ENCODE measurements at regions not wholly inside any gene's neighbourhood (a gene's known extent, or its start where the extent isn't known, plus 50 kb on each side); places are given as distances from the start of the nearest gene placed in this dataset.
"Not testable (repeated sequence)": the region's sequence is repeated elsewhere in the genome, so short reads cannot be mapped to it uniquely, and the experiment has no call there.

DNA sequence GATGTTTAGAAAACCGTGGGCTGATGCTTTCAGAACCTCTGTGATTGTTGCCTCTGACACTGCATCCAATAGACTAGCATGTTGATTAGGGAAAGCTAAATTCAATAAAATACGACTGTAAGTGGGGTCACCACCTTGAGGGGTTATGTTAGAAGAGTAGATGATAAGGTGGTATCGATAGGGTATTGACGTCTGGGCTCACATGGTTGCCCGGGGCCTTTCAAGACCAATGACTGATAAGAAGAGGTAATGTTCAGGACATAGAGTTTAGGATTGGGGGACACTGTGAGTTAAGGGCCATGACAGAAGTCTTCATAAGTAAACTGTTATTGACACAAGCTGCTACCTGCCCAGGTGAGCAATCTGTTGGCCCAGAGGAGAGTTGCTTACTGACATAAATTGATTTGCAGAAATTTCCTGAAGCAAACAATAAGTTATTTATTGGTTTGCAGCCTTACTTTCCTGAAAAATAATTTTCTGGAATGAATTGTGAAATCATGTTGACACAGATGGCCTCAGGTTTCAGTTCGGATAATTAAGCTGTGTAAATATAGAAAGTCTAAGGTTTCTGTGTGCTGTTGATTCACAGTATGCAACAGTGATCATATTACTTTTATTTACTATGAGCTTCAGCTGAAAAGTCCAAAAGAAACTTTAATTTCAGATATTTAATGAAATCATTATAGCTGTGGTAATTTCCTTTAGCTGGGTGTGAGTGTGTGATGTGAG is 289.9 kb upstream of the PRSS16 start:
- DNase-seq (ENCODE audit: low read depth), result peak; percentile 3

DNA sequence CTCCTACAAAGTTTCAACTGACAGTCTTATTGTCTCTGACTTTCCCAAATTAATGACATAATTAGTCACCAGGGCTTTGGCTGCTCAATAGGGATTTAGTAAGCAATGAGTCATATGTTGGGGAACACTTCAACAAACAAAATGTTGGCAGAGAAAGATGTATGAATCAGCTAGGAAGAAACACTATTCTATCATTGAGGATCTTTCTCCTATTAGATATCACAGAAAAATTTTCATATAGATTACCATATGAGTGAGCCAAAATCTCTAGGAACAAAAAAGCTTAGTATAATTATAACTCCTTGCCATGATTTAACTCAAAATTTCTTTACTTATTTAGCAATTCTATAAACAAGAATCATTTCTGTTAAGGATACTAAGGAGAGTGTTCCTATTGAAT is 286.3 kb upstream of the PRSS16 start:
- not testable (repeated sequence) for DNase-seq (ENCODE audit: low read depth)

GRCh38 chr6:27002447-27002846 is 245.1 kb upstream of the PRSS16 start:
- no peak for DNase-seq (ENCODE audit: low read depth)

DNA sequence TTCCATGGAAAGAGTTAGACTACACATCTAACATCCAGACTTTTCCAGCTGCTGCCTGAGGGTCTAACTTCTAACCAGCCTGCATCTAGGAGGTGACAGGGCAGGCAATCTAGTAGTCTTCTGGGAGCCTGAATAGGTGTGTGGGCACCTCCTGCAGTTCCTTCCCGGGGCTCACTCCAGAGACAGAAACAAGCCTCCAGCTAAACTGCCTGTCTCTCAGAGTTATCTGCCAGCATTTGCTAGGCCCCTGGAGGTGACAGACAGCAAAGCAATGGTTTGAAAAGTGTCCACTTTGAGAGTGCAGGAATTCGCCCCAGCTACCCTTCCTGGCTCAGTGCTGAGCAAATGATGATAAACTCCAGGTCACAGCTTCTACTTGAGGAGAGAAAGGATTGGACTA is 240.5 kb upstream of the PRSS16 start:
- DNase-seq (ENCODE audit: low read depth), result no peak

GRCh38 chr6:27008613-27009012 is 238.9 kb upstream of the PRSS16 start:
- DNase-seq (ENCODE audit: low read depth), result not testable (repeated sequence)

GRCh38 chr6:27014053-27014452 is 233.4 kb upstream of the PRSS16 start:
- not testable (repeated sequence) for DNase-seq (ENCODE audit: low read depth)

DNA sequence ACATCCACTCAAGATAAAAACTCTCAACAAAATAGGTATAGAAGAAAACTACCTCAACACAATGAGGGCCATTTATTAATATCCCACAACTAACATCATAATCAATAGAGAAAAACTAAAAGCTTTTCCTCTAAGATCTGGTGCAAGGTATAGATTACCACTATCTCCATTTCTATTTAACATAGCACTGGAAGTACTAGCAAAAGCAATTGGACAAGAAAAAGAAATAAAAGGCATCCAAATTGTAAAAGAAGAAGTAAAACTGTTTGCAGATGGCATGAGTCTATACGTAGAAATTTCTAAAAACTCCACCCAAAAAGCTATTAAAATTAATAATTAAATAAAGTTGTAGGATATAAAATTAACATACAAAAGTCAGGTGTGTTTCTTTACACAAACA is 230.8 kb upstream of the PRSS16 start:
- DNase-seq (ENCODE audit: low read depth), result no peak

DNA sequence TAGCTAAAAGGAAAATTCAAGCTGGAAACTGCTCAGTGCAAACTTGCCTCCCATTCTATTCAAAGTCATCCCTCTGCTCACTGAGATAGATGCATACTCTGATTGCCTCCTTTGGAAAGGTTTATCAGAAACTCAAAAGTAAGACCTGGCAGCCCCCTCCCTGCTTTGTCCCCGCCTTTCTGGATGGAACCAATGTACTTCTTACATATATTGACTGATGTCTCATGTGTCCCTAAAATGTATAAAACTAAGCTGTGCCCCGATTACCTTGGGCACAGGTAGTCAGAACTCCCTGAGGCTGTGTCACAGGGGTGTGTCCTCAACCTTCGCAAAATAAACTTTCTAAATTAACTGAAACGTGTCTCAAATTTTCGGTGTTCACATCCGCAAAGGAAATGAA is 229.1 kb upstream of the PRSS16 start:
- DNase-seq (ENCODE audit: low read depth), result not testable (repeated sequence)

- peak; percentile 16 for DNase-seq (ENCODE audit: low read depth)
Observed at GRCh38 chr6:27019651-27020552, 227.6 kb upstream of the PRSS16 start.

DNA sequence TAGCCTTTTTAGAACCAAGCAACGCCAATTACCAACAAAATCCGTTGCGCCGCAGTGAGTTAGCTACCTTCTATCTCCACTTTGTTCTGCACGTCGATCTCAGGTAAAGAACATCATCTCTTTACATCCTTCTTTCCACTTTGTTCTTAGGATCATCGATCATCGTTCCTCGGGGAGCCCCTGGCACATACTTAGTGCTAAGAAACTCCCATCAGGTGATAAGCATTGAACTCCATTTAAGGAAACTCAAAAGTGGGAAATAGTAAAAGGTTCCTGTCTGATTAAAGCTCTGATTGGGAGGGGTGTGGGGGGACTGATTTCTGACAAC is 227.0 kb upstream of the PRSS16 start:
- no peak for DNase-seq (ENCODE audit: low read depth)

DNA sequence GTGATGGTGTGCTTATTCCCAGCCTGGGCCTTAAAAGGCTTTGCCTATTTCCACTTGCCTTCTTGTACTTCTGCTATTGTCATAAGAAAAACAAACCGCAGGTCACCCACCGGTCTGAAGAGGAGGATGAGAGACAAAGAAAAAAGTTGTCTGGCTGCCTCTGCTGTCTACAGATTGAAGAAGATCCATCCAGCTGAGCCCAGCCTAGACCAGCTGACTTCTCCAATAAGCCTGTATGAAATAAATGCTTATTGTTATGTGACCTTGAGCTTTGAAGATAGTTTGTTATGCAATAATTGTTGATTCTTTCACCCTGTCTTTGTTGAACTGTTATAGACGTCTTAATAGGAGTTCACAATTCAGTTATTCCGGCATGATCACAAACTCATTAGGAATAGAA is 223.8 kb upstream of the PRSS16 start:
- DNase-seq (ENCODE audit: low read depth), result no peak

DNA sequence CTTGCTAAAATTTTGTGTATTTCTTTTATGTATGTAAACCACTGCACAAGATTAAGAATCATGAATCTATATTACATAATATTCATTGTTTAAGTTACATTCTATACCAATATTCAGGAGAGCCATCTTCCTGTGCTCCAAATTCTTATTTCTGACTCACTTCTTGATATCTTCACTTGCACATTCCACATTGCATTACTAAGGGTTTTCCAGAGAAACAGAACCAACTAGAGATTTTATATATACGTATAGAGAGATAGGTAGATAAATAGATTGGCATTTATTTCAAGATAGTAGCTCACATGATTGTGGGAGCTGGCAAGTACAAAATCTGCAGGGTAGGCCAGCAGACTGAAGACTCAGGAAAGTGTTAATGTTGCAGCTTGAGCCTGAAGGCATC is 222.2 kb upstream of the PRSS16 start:
- no peak for DNase-seq (ENCODE audit: low read depth)

DNA sequence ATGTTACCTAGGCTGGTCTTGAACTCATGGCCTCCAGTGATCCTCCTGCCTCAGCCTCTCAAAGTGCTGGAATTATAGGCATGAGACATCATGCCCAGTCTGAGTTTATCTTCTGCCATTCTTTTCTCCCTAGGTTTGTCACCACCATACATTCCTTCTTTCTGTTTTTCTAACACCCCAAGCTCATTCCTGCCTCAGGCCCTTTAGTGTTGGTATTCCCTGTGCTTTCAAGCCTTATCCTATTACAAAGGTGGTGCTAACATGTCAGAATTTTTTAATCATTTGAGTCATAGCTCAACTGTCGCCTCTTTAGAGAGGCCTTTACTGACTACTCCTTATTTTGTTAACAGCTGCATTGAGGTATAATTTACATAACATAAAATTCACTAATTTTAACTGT is 221.1 kb upstream of the PRSS16 start:
- DNase-seq (ENCODE audit: low read depth), result no peak

- DNase-seq (ENCODE audit: low read depth), result no peak
Observed at GRCh38 chr6:27031302-27031701, 216.2 kb upstream of the PRSS16 start.

- DNase-seq (ENCODE audit: low read depth), result no peak
Observed at GRCh38 chr6:27038498-27038897, 209.0 kb upstream of the PRSS16 start.

DNA sequence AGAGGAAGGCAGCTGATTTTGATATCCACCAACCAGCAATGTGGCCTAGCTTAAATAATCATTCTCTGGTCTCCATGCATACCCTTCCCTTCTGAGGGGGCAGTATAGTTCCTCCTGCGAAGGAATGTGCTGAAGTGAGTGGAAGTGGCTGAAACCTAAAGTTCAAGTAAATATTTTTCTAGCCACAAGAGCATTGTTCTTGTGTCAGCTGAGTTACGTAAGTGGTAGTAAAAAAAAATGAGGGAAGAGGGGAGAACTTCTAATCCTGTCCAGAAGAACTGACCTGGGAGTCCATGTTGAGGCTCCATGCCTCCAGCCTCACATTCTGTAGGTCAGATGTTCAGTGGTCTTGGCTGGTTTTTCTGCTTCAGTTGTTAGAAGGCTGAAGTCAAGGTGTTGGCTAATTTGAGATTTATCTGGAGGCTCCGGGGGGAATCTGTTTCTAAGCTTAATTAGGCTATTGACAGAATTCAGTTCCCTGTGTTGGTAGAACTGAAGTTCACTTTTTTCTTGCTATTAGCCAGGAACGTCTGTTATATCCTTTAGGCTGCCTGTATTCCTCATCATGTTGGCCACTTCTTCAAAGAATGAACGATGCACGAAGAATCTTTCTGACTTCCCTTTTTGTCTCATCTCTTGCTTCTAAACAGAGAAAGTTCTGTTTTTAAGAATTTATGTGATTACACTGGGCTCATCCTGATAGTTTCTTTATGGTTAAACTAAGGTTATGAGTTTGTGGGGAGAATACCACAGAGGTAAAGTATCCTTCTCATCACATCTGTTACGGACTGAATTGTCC is 207.1 kb upstream of the PRSS16 start:
- DNase-seq (ENCODE audit: low read depth), result no peak

DNA sequence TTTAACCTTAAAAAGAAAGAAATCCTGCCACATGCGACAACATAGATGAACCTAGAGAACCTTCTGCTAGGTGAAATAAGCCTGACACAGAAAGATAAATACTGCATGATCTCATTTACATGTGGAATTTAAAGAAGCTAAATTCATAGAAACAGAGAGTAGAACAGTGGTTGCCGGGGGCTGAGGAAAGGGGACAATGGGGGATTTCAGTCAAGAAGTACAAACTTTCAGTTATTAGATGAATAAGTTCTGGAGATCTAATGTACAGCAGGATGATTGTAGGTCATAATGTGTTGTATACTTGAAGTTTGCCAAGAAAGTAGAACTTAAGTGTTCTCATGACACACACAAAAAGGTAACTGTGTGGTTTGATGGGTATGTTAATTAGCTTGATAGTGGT is 204.3 kb upstream of the PRSS16 start:
- DNase-seq (ENCODE audit: low read depth), result no peak

GRCh38 chr6:27045131-27045530 is 202.4 kb upstream of the PRSS16 start:
- DNase-seq (ENCODE audit: low read depth), result not testable (repeated sequence)

- not testable (repeated sequence) for DNase-seq (ENCODE audit: low read depth)
Observed at GRCh38 chr6:27047725-27048124, 199.8 kb upstream of the PRSS16 start.

DNA sequence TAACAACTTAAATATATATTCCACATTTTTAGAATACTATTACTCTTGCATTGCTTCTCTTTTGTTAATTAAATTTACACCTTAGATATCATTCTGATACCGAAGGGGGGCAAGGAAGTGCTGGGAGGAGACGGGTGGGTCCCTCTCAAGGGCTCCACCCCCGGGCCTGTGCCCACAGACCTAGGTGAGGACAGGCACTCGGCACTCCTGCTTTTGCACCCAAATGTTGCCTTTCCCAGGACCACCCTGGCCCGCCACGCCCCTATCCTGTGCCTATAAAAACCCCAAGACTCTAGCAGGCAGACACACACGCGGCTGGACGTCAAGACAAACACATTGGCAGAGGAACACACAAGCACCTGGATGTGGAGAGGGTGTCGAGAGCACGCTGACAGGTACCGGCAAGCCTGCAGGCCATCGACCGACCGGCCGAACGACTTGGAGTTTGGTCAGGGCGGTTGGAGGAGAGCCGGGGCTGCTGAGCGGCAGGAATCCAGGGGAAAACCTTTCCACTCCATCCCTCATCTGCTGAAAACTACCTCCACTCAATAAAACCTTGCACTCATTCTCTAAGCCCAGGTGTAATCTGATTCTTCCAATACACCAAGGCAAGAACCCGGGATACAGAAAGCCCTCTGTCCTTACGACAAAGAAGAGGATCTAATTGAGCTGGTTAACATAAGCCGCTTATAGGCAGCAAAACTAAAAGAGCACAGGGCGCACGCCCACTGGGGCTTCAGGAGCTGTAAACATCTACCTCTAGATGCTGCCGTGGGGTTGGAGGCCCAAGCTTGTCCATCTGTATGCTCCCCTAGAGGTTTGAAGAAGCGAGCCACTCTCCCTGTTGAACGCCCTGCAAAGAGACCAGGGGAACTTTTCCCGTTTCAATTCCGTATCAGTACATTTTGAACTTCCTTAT is 197.4 kb upstream of the PRSS16 start:
- no peak for DNase-seq (ENCODE audit: low read depth)

- DNase-seq (ENCODE audit: low read depth), result not testable (repeated sequence)
Observed at GRCh38 chr6:27052082-27052730, 195.3 kb upstream of the PRSS16 start.
